ENCODE measurements at regions not wholly inside any gene's neighbourhood (a gene's known extent, or its start where the extent isn't known, plus 50 kb on each side); places are given as distances from the start of the nearest gene placed in this dataset.

- no peak for TF ChIP-seq EZH2 (IDR thresholded peaks at IDR 0.05; ENCODE audit: borderline replicate concordance, low read length)
- no peak for TF ChIP-seq CTCF (IDR thresholded peaks at IDR 0.05; ENCODE audit: low read length)
These were observed 105.7 kb upstream of the TMEM161B start for GRCh38 chr5:88374391-88374790.

GRCh38 chr5:88370824-88371223 is 102.2 kb upstream of the TMEM161B start:
- no peaks in the 10 kb centered on the region for H3K9me3 ChIP-seq (ENCODE audit: low read length)
- H3K27me3 ChIP-seq (ENCODE audit: insufficient read depth, low read length) = no peaks in the 10 kb centered on the region
- no peaks in the 10 kb centered on the region for H3K9me2 ChIP-seq (ENCODE audit: low read depth, low read length)
- no peak overlapping the region for H3K9ac ChIP-seq (ENCODE audit: low read length)
- H3K4me1 ChIP-seq (ENCODE audit: insufficient read depth, low read length, severe bottlenecking) = no peaks in the 10 kb centered on the region
- H4K20me1 ChIP-seq (ENCODE audit: insufficient read depth, low read length) = no peaks in the 10 kb centered on the region
- H3K4me2 ChIP-seq (ENCODE audit: low read length) = no peak overlapping the region
- no peaks in the 10 kb centered on the region for H3K36me3 ChIP-seq (ENCODE audit: insufficient read depth, low read length)
- no peak overlapping the region for H3K4me3 ChIP-seq (ENCODE audit: low read depth, low read length, poor library complexity, severe bottlenecking)
- no peaks in the 10 kb centered on the region for H3K79me2 ChIP-seq (ENCODE audit: insufficient read depth, low read length)
- TF ChIP-seq CTCF (IDR thresholded peaks at IDR 0.05; ENCODE audit: low read length) (no peak), EZH2 (IDR thresholded peaks at IDR 0.05; ENCODE audit: borderline replicate concordance, low read length) (no peak)
- H3K27ac ChIP-seq (ENCODE audit: low read depth, low read length, poor library complexity, severe bottlenecking) = no peak overlapping the region
- H3F3A ChIP-seq (ENCODE audit: insufficient read depth, low read length) = no peaks in the 10 kb centered on the region
- no peak overlapping the region for H2AFZ ChIP-seq (ENCODE audit: low read length)

More at GRCh38 chr5:88374391-88374790, 105.7 kb upstream of the TMEM161B start:
- no peak overlapping the region for H3K27ac ChIP-seq (ENCODE audit: low read depth, low read length, poor library complexity, severe bottlenecking)
- no peaks in the 10 kb centered on the region for H3K9me2 ChIP-seq (ENCODE audit: low read depth, low read length)
- H3K4me2 ChIP-seq (ENCODE audit: low read length) = no peak overlapping the region
- H3K4me3 ChIP-seq (ENCODE audit: low read depth, low read length, poor library complexity, severe bottlenecking) = no peak overlapping the region
- H2AFZ ChIP-seq (ENCODE audit: low read length) = no peak overlapping the region
- H3K9ac ChIP-seq (ENCODE audit: low read length) = no peak overlapping the region
- no peaks in the 10 kb centered on the region for H3K27me3 ChIP-seq (ENCODE audit: insufficient read depth, low read length)
- no peaks in the 10 kb centered on the region for H3F3A ChIP-seq (ENCODE audit: insufficient read depth, low read length)
- no peaks in the 10 kb centered on the region for H3K9me3 ChIP-seq (ENCODE audit: low read length)
- H3K79me2 ChIP-seq (ENCODE audit: insufficient read depth, low read length) = no peaks in the 10 kb centered on the region
- H3K36me3 ChIP-seq (ENCODE audit: insufficient read depth, low read length) = no peaks in the 10 kb centered on the region
- H4K20me1 ChIP-seq (ENCODE audit: insufficient read depth, low read length) = no peaks in the 10 kb centered on the region
- no peaks in the 10 kb centered on the region for H3K4me1 ChIP-seq (ENCODE audit: insufficient read depth, low read length, severe bottlenecking)

- Histone ChIP-seq H3K4me2 (ENCODE audit: low read length) (no peak overlapping the region), H2AFZ (ENCODE audit: low read length) (no peak overlapping the region), H3K4me3 (ENCODE audit: low read depth, low read length, poor library complexity, severe bottlenecking) (no peak overlapping the region), H3K36me3 (ENCODE audit: insufficient read depth, low read length) (no peaks in the 10 kb centered on the region), H3K27ac (ENCODE audit: low read depth, low read length, poor library complexity, severe bottlenecking) (no peak overlapping the region), H4K20me1 (ENCODE audit: insufficient read depth, low read length) (no peaks in the 10 kb centered on the region), H3K9ac (ENCODE audit: low read length) (no peak overlapping the region), H3K4me1 (ENCODE audit: insufficient read depth, low read length, severe bottlenecking) (no peaks in the 10 kb centered on the region), H3K79me2 (ENCODE audit: insufficient read depth, low read length) (no peaks in the 10 kb centered on the region), H3F3A (ENCODE audit: insufficient read depth, low read length) (no peaks in the 10 kb centered on the region), H3K27me3 (ENCODE audit: insufficient read depth, low read length) (no peaks in the 10 kb centered on the region), H3K9me2 (ENCODE audit: low read depth, low read length) (no peaks in the 10 kb centered on the region), H3K9me3 (ENCODE audit: low read length) (no peaks in the 10 kb centered on the region)
- TF ChIP-seq CTCF (IDR thresholded peaks at IDR 0.05; ENCODE audit: low read length) (no peak), EZH2 (IDR thresholded peaks at IDR 0.05; ENCODE audit: borderline replicate concordance, low read length) (no peak)
These were observed 99.6 kb upstream of the TMEM161B start for GRCh38 chr5:88368201-88368600.

Measured in OCI-LY1 (cell line).